ENCODE measurements at regions not wholly inside any gene's neighbourhood (a gene's known extent, or its start where the extent isn't known, plus 50 kb on each side); places are given as distances from the start of the nearest gene placed in this dataset.

DNA sequence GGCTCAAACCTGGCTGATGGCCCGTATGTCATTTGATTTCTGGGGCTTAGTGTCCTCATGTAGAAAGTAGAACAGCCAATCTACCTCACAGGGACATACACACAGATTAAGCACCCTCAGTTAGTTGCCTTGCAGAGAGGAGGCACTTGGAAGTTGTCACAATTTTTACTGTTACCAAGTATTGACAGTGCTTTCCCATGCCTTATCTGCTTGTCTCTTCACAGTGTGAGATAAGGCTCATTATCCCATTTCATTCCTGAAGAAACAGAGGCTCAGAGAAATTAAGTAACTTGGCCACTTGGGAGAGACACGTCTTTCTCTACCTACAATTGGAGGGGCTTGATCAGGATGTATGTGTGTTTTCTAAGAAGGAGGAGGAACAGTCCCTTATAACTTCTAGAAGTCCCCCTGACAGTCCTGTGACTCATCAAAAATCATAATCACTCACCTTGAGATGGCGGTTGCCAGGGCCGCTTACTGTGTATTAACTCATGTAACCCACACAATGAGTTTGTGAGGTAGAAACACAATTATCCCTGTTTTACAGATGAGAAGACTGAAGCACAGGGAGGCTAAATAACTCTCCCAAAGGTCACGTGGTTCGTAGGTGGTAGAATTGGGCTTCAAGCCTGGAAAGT, 56.9 kb upstream of the LHX1 start:
- no peaks in the 10 kb centered on the region for H3K36me3 ChIP-seq (replicated peaks)
- no peak overlapping the region for H3K4me3 ChIP-seq (ENCODE audit: low read depth, low read length)
- H3K27ac ChIP-seq: no peak overlapping the region
- TF ChIP-seq, protein P1, sequence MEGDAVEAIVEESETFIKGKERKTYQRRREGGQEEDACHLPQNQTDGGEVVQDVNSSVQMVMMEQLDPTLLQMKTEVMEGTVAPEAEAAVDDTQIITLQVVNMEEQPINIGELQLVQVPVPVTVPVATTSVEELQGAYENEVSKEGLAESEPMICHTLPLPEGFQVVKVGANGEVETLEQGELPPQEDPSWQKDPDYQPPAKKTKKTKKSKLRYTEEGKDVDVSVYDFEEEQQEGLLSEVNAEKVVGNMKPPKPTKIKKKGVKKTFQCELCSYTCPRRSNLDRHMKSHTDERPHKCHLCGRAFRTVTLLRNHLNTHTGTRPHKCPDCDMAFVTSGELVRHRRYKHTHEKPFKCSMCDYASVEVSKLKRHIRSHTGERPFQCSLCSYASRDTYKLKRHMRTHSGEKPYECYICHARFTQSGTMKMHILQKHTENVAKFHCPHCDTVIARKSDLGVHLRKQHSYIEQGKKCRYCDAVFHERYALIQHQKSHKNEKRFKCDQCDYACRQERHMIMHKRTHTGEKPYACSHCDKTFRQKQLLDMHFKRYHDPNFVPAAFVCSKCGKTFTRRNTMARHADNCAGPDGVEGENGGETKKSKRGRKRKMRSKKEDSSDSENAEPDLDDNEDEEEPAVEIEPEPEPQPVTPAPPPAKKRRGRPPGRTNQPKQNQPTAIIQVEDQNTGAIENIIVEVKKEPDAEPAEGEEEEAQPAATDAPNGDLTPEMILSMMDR (IDR thresholded peaks at IDR 0.05; ENCODE audit: low read depth, low read length, missing control alignments): no peak
- H3K27me3 ChIP-seq (replicated peaks): peaks cover 6% of the 10 kb centered on the region
- no peak for DNase-seq
- in situ Hi-C loops (cut with HindIII; ENCODE audit: low pct_ligation_motif_present, low sequenced_read_pairs): no loop called here

- Histone ChIP-seq H3K27ac (no peak overlapping the region), H3K27me3 (replicated peaks) (peaks cover 6% of the 10 kb centered on the region), H3K36me3 (replicated peaks) (no peaks in the 10 kb centered on the region), H3K4me3 (ENCODE audit: low read depth, low read length) (no peak overlapping the region)
- in situ Hi-C loops (cut with HindIII; ENCODE audit: low pct_ligation_motif_present, low sequenced_read_pairs): no loop called here
- no peak for DNase-seq
- TF ChIP-seq, protein P1 (IDR thresholded peaks at IDR 0.05; ENCODE audit: low read depth, low read length, missing control alignments): no peak
Measured at GRCh38 chr17:36881323-36881722, 56.0 kb upstream of the LHX1 start.

DNA sequence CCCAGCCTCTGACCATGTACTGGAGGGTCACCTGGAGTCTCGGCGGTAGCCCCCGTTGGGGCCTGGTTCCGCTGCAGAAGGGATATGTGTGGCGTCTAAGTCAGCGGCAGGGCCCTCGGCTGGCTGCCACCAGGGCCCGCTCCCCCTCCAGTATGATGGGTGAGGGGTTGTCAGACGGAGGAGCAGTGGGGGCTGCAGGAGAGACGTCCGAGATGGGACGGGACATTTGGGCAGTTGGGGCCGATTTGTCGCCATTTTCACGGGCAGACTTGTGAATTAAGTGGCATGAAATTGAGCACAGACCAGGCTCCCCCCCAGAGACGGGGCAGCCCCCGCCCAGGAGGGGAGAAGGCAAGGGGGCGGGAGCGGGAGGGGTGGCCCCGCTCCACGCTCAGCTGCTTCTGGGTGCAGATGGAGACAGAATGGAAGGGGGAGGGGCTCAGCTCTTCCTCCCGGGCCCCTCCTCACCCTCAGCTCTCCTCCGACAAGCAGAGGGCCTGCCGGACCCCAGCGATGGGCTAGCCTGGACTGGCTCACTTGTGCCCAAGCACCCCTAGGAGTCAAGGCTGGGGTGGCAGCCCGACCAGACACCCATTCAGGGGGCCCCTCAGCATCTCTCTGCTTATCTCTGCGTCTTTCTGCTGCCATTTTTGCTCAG, 52.7 kb upstream of the LHX1 start:
- no peak overlapping the region for H3K4me3 ChIP-seq (ENCODE audit: low read depth, low read length)
- TF ChIP-seq, protein P1 (IDR thresholded peaks at IDR 0.05; ENCODE audit: low read depth, low read length, missing control alignments): no peak
- H3K36me3 ChIP-seq (replicated peaks): no peaks in the 10 kb centered on the region
- no peak overlapping the region for H3K27ac ChIP-seq
- in situ Hi-C loops (cut with HindIII; ENCODE audit: low pct_ligation_motif_present, low sequenced_read_pairs): no loop called here
- H3K27me3 ChIP-seq (replicated peaks): peaks cover 6% of the 10 kb centered on the region
- no peak for DNase-seq

DNA sequence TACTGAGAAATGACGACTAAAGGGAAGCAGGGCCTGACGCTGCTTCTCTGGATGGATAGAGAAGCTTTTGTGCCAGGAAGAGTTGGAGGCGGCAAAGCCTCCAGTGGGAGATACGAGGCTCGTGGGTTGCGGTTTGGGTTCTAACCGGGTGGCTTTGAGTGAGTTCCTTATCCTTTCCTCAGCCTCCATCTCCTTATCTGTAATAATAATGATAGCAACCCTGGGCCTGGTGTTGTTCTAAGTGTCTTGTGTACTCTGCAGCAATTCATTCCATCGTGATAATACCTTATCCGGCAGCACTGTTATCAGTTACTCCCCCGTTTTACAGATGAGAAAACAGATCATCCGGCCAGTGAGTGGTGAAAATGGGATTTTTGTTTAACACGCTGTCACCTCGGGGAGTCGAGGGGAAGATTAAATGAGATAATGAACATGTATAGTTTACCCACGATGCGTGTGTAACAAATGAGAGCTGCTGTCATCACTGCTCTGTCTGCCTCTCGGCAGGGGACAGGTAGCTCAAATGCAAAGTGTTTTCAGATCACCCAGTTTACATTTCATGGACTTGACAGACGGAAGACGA, 52.0 kb upstream of the LHX1 start:
- TF ChIP-seq, protein P1 (IDR thresholded peaks at IDR 0.05; ENCODE audit: low read depth, low read length, missing control alignments): no peak
- no peak overlapping the region for H3K27ac ChIP-seq
- no peak overlapping the region for H3K4me3 ChIP-seq (ENCODE audit: low read depth, low read length)
- H3K36me3 ChIP-seq (replicated peaks): no peaks in the 10 kb centered on the region
- in situ Hi-C loops (cut with HindIII; ENCODE audit: low pct_ligation_motif_present, low sequenced_read_pairs): no loop called here
- DNase-seq: no peak
- H3K27me3 ChIP-seq (replicated peaks): peaks cover 7% of the 10 kb centered on the region

GRCh38 chr17:36885771-36886377, 51.4 kb upstream of the LHX1 start:
- no peak overlapping the region for H3K27ac ChIP-seq
- H3K36me3 ChIP-seq (replicated peaks): no peaks in the 10 kb centered on the region
- in situ Hi-C loops (cut with HindIII; ENCODE audit: low pct_ligation_motif_present, low sequenced_read_pairs): no loop called here
- TF ChIP-seq, protein P1 (IDR thresholded peaks at IDR 0.05; ENCODE audit: low read depth, low read length, missing control alignments): no peak
- H3K27me3 ChIP-seq (replicated peaks): peaks cover 7% of the 10 kb centered on the region
- H3K4me3 ChIP-seq (ENCODE audit: low read depth, low read length): no peak overlapping the region
- DNase-seq: no peak
